Activated CD4-positive, alpha-beta memory T cell treated with anti-CD3 and anti-CD28 coated beads, Interleukin-2, amount 10 ng/mL, durations not matched to agents 7 days and 5 days (primary cell): ENCODE measurements at regions not wholly inside any gene's neighbourhood (a gene's known extent, or its start where the extent isn't known, plus 50 kb on each side); places are given as distances from the start of the nearest gene placed in this dataset.
A peak's percentile ranks its signal among the peaks of the same experiment; 100 is the strongest.
"Not testable (repeated sequence)": the region's sequence is repeated elsewhere in the genome, so short reads cannot be mapped to it uniquely, and the experiment has no call there.

Experiments used
- CTCF ChIA-PET: fragments of 350-600 bp; sonication (Branson Sonifier 250); formaldehyde crosslinking; loops from one replicate; lab custom pipeline; 2021; ENCODE audit warnings: antibody characterized with exemption, inconsistent platforms; lab: Charles Lee
- POLR2A ChIA-PET: fragments of 350-600 bp; sonication (Branson Sonifier 250); formaldehyde crosslinking; loops from one replicate; lab custom pipeline; 2021; ENCODE audit warnings: antibody characterized with exemption; lab: Charles Lee
- DNase-seq: peaks from one replicate; pipeline ENCODE4 v3.0.0-alpha.2; 2020
- H3K27ac Mint-ChIP-seq: one replicate; pipeline ENCODE4 v1.8.0; 2021; ENCODE audit warnings: mild to moderate bottlenecking, mixed read lengths
- H3K27me3 Mint-ChIP-seq: one replicate; pipeline ENCODE4 v1.8.0; 2021; ENCODE audit warnings: mixed read lengths
- H3K36me3 Mint-ChIP-seq: one replicate; pipeline ENCODE4 v1.8.0; 2021; ENCODE audit warnings: low read depth, mixed read lengths
- H3K4me1 Mint-ChIP-seq: one replicate; pipeline ENCODE4 v1.8.0; 2021; ENCODE audit warnings: mixed read lengths
- H3K4me3 Mint-ChIP-seq: one replicate; pipeline ENCODE4 v1.8.0; 2021; ENCODE audit warnings: mild to moderate bottlenecking, mixed read lengths
- H3K9me3 Mint-ChIP-seq: one replicate; pipeline ENCODE4 v1.8.0; 2021; ENCODE audit warnings: mixed read lengths

DNA sequence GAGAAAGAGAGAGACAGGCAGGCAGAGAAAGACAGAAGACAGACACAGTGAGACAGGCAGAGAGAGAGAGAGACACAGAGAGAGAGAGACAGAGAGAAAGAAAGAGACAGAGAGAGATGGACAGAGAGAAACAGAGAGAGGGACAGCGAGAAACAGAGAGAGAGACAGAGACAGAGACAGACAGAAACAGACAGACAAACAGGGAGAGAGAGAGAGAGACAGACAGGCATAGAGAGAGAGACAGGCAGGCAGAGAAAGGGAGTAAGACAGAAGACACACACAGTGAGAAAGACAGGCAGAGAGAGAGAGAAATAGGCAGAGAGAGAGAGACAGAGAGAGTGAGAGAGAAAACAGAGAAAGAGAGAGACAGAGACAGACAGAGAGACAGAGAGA, 105.3 kb upstream of the ANKRD30BL start:
- Mint-ChIP-seq H3K4me3 (no peak overlapping the region), H3K36me3 (no peaks in the 10 kb centered on the region), H3K4me1 (peaks cover 3% of the 10 kb centered on the region), H3K27ac (no peak overlapping the region), H3K27me3 (no peaks in the 10 kb centered on the region), H3K9me3 (no peaks in the 10 kb centered on the region)
- CTCF ChIA-PET, result no interaction called here
- DNase-seq, result no peak
- POLR2A ChIA-PET, result no interaction called here

DNA sequence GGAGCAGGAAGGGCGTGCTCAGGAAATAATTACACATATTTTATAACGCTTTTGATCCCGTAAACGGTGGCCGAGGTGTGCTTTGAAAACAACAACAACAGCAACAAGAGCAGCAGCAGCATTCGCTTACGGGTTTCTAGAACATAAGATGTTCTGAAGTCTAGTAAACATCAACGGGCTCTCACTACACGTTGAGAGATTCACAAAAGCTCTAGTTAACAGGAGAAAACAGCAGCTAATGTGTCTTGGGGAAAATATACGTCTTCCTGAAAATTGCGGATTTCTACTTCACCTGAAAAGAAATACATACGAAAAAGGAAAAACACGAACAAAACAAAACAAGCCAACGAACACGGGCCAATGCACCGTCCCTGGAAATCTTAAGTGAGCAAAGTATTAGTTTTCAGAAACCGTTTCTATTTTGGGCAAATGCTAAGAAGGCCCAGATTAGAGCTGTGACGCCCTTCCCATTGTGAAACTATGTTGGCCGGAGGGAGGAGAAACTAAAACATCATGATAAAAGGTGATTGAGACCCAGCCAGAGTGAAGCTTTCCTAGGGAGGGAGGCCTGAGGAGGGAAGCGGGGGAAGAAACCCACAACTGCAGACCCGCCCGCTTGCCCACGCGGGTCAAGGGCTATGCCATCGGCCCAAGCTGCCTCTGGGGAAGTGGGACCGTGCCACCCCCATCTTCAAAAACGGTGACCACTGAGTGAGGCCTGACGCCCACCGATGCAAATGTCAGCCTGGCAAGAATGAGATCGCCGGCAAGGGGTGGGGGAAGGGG, 105.9 kb upstream of the ANKRD30BL start:
- H3K4me3 Mint-ChIP-seq, H3K27ac Mint-ChIP-seq, H3K36me3 Mint-ChIP-seq, H3K9me3 Mint-ChIP-seq, CTCF ChIA-PET, DNase-seq, POLR2A ChIA-PET, H3K4me1 Mint-ChIP-seq, H3K27me3 Mint-ChIP-seq: not testable (repeated sequence)

DNA sequence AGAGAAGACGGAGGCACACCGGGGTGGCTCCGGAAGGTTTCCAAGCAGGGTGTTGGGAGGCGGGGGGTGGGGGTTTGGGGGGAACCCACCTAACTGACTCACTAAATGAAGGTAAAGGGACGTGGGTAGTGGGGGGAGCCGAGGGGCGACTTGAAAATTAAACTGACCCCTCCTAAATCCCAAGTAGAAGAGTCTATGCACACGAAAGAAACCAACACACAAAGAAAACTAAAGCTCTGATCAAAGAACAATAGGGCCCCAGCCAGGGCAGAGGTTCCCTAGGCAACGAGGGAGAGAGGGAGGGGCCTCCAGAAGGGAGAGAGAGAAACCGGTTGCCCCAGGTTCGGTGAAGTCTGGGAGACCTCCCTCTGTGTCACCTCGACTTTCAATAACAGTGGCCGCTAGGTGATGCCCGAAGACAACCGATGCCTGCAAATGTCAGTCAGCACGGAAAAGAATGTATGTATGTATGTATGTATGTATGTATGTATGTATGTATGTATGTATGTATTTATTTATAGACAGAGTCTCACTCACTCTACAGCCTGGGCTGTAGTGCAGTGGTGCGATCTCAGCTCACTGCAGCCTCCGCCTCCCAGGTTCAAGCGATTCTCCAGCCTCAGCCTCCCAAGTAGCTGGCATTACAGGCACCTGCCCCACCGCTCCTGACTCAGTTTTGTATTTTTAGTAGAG, 106.7 kb upstream of the ANKRD30BL start:
- H3K27me3 Mint-ChIP-seq, H3K36me3 Mint-ChIP-seq, H3K4me1 Mint-ChIP-seq, CTCF ChIA-PET, POLR2A ChIA-PET, H3K9me3 Mint-ChIP-seq: not testable (repeated sequence)
- DNase-seq, result peak; percentile 67
- Mint-ChIP-seq H3K4me3 (peak overlapping the region; percentile 43), H3K27ac (peak overlapping the region; percentile 53)

DNA sequence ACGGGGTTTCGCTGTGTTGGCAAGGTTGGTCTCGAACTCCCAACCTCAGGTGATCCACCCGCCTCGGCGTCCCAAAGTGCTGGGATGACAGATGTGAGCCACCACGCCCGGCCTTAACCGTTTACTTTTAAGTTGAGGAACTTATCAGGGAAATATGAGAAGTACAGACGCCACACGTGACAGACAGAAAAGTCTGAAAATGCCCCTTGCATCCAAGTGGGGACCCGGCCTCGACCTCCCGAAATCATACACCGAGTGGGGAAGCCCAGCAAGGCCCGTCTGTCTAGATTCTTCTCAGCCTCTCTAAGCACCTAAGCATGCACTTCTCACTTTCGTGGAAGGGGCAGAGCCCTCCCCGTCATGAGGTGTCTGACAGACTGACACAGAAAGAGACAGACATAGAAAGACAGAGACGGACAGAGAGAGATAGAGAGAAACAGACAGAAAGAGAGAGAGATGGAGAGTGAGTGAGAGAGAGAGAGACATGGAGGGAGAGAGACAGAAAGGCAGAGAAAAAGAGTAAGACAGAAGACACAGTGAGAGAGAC, 107.3 kb upstream of the ANKRD30BL start:
- CTCF ChIA-PET, result no interaction called here
- no peak for DNase-seq
- Mint-ChIP-seq H3K9me3 (peaks cover 4% of the 10 kb centered on the region), H3K4me1 (peaks cover 3% of the 10 kb centered on the region), H3K27me3 (no peaks in the 10 kb centered on the region), H3K36me3 (no peaks in the 10 kb centered on the region), H3K4me3 (no peak overlapping the region), H3K27ac (no peak overlapping the region)
- POLR2A ChIA-PET, result no interaction called here

DNA sequence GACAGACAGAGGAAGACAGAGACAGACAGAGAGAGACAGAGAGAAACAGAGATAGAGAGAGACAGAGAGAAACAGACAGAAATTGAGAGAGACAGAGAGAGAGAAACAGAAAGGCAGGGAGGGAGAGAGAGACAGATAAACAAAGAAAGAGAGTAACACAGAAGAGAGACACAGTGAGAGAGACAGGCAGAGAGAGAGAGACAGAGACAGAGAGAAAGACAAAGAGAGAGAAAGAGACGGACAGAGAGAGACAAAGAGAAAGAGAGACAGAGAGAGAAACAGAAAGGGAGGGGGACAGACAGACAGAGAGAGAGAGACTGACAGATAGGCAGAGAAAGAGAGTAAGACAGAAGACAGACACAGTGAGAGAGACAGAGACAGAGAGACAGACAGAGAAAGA, 108.5 kb upstream of the ANKRD30BL start:
- Mint-ChIP-seq H3K27ac (no peak overlapping the region), H3K36me3 (no peaks in the 10 kb centered on the region), H3K4me1 (peaks cover 3% of the 10 kb centered on the region), H3K9me3 (peaks cover 6% of the 10 kb centered on the region), H3K27me3 (no peaks in the 10 kb centered on the region), H3K4me3 (no peak overlapping the region)
- POLR2A ChIA-PET, result no interaction called here
- CTCF ChIA-PET, result no interaction called here
- no peak for DNase-seq

DNA sequence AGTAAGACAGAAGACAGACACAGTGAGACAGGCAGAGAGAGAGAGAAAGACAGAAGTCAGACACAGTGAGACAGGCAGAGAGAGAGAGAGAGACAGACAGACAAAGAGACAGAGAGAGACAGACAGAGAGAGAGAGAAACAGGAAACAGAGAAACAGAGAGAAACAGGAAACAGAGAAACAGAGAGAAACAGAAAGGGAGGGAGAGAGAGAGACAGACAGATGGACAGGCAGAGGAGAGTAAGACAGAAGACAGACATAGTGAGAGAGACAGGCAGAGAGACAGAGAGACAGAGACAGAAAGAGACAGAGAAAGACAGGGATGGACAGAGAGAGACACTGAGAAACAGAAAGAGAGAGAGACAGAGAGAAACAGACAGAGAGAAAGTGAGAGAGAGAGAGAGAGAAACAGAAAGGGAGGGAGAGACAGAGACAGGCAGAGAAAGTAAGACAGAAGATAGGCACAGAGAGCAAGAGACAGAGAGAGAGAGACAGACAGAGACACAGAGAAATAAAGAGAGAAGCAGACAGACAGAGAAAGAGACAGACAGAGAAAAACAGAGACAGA, 109.3 kb upstream of the ANKRD30BL start:
- Mint-ChIP-seq H3K36me3 (no peaks in the 10 kb centered on the region), H3K4me1 (peaks cover 3% of the 10 kb centered on the region), H3K27me3 (no peaks in the 10 kb centered on the region), H3K27ac (no peak overlapping the region), H3K4me3 (no peak overlapping the region), H3K9me3 (peaks cover 6% of the 10 kb centered on the region)
- POLR2A ChIA-PET, result no interaction called here
- no peak for DNase-seq
- CTCF ChIA-PET, result no interaction called here

DNA sequence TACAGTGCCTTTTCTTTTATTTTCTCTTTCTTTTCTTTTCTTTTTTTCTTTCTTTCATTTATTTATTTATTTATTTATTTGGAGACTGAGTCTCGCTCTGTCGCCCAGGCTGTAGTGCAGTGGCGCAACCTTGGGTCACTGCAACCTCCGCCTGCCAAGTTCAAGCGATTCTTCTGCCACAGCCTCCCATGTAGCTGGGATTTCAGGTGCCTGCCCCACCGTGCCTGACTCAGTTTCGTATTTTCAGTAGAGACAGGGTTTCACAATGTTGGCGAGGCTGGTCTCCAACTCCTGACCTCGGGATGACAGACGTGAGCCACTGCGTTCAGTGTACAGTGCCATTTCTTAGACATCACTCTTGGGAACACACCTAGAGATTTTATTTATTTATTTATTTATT, 110.0 kb upstream of the ANKRD30BL start:
- H3K27ac Mint-ChIP-seq, H3K36me3 Mint-ChIP-seq, H3K4me1 Mint-ChIP-seq, POLR2A ChIA-PET, CTCF ChIA-PET, H3K4me3 Mint-ChIP-seq, DNase-seq, H3K27me3 Mint-ChIP-seq: not testable (repeated sequence)
- peaks cover 11% of the 10 kb centered on the region for H3K9me3 Mint-ChIP-seq

DNA sequence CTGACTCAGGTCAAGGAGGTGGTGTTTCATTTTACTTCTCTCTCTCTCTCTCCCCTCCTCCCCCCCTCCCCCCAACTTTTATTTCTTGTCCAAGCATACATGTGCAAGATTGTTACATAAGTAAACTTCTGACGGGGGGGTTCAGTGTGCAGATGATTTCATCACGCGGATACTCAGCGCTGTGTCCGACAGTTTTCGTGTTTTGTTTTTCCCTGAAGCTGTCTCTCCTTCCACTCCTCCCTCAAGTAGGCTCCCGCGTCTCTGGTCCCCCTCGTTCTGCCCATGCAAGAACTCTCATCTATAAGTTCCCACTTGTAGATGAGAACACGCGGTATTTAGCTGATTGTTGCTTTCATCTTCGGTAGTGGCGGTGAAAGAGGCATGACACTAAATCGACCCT, 111.0 kb upstream of the ANKRD30BL start:
- peaks cover 3% of the 10 kb centered on the region for H3K4me1 Mint-ChIP-seq
- no peak for DNase-seq
- no peak overlapping the region for H3K4me3 Mint-ChIP-seq
- H3K9me3 Mint-ChIP-seq, result peaks cover 14% of the 10 kb centered on the region
- H3K36me3 Mint-ChIP-seq, result no peaks in the 10 kb centered on the region
- no peak overlapping the region for H3K27ac Mint-ChIP-seq
- POLR2A ChIA-PET, result no interaction called here
- CTCF ChIA-PET, result no interaction called here
- H3K27me3 Mint-ChIP-seq, result no peaks in the 10 kb centered on the region

DNA sequence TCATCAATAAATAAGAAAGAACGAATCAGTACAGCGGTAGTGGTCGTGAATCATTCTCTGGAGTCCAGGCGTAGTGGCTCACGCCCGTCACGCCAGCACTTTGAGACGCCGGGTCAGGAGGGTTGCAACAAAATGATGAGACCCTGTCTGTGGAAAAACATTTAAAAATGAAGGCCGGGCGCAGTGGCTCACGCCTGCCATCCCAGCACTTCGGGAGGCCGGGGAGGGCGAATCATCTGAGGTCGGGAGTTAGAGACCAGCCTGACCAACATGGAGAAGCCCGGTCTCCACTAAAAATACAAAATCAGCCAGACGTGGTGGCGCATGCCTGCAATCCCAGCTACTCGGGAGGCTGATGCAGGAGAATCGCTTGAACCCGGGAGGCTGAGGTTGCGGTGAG, 111.8 kb upstream of the ANKRD30BL start:
- POLR2A ChIA-PET, H3K36me3 Mint-ChIP-seq, DNase-seq, H3K27ac Mint-ChIP-seq, H3K27me3 Mint-ChIP-seq, H3K4me3 Mint-ChIP-seq, H3K4me1 Mint-ChIP-seq, CTCF ChIA-PET: not testable (repeated sequence)
- peaks cover 17% of the 10 kb centered on the region for H3K9me3 Mint-ChIP-seq

DNA sequence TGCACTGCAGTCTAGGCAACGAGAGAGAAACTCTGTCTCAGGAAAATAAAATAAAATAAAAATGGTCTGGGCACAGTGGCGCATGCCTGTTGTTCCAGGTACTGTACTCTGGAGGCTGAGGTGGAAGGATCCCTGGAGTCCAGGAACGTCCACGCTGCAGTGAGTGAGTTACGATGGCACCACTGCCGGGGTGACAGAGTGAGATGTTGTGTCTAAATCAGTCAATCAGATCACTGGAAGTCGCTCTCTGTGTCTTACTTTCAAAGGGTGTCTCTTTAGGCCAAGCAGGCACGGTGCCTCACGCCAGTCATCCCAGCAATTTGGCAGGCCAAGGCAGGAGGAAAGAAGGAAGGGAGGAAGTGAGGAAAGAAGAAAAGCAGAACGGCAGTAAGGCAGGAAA, 112.2 kb upstream of the ANKRD30BL start:
- ChIA-PET CTCF (no interaction called here), POLR2A (no interaction called here)
- no peak overlapping the region for H3K4me3 Mint-ChIP-seq
- H3K27me3 Mint-ChIP-seq, result no peaks in the 10 kb centered on the region
- no peaks in the 10 kb centered on the region for H3K36me3 Mint-ChIP-seq
- H3K9me3 Mint-ChIP-seq, result peaks cover 17% of the 10 kb centered on the region
- H3K27ac Mint-ChIP-seq, result no peak overlapping the region
- DNase-seq, result no peak
- H3K4me1 Mint-ChIP-seq, result no peaks in the 10 kb centered on the region

DNA sequence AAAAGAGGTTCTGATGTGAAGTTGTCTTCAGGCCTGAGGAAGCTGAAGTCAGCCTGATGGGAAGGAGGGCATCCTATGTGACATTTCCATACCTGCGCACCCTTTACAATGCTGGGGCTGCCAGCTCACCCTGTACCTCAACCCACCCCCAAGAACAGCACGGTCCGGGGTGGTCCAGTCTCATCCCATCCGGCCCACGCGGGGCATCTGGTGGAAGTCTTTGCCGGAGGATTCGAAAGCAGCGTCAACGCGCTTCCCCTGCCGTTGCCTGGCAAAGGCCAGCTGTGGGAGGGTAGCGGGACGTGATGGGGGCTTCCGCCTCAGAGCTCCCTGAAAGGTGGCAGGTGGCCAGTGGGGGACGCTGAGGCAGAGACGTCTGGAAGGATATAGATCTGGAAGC, 113.6 kb upstream of the ANKRD30BL start:
- H3K27me3 Mint-ChIP-seq, result no peaks in the 10 kb centered on the region
- no peak for DNase-seq
- peaks cover 25% of the 10 kb centered on the region for H3K9me3 Mint-ChIP-seq
- ChIA-PET POLR2A (no interaction called here), CTCF (interaction anchor here (0.7 kb wide), 1 partner anchor 990 kb away, joined by 3 read pairs; no protein-coding TSS in a partner anchor)
- H3K4me3 Mint-ChIP-seq, result no peak overlapping the region
- no peaks in the 10 kb centered on the region for H3K4me1 Mint-ChIP-seq
- H3K36me3 Mint-ChIP-seq, result no peaks in the 10 kb centered on the region
- H3K27ac Mint-ChIP-seq, result no peak overlapping the region

DNA sequence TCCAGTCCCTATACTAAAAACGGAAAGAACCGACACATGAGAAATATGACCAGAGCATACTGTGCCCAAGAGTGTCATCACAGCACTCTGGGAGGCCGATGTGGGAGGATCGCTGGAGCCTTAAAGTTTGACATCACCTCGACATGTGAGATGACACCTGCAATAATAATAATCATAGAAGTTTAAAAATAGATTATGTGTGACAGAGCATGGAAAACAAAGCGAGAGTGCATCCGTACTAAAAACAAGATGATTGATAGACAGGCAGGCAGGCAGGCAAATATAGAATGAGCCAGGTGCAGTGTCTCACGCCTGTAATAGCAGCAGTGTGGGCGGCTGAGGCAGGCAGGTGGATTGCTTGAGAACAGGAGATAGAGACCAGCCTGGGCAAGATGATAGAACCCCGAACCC, 114.8 kb upstream of the ANKRD30BL start:
- Mint-ChIP-seq H3K27me3 (no peaks in the 10 kb centered on the region), H3K9me3 (peaks cover 32% of the 10 kb centered on the region), H3K27ac (no peak overlapping the region), H3K4me1 (no peaks in the 10 kb centered on the region), H3K36me3 (no peaks in the 10 kb centered on the region), H3K4me3 (no peak overlapping the region)
- CTCF ChIA-PET, result no interaction called here
- no peak for DNase-seq
- POLR2A ChIA-PET, result no interaction called here

DNA sequence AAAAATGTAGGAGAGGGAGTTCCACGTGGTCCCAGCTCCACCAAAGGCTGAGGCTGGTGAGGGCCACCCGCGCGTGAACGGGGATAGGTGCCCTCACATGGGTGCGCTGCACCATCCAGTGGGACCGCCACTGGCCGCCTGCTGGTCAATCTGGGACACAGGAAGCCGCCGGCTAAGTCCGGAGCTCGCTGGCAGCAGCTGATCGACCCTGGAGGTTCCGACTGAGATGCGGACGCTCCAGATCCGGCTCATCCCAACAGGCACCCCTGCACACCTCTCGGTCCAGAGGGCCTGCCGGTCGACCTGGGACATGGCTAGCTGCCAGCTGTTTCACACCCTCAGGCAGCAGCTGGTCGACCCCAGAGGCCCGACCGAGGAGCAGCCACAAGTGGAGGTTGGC, 116.5 kb upstream of the ANKRD30BL start:
- ChIA-PET POLR2A (no interaction called here), CTCF (no interaction called here)
- no peaks in the 10 kb centered on the region for H3K27me3 Mint-ChIP-seq
- H3K9me3 Mint-ChIP-seq, result peaks cover 33% of the 10 kb centered on the region
- DNase-seq, result no peak
- H3K4me1 Mint-ChIP-seq, result no peaks in the 10 kb centered on the region
- H3K4me3 Mint-ChIP-seq, result no peak overlapping the region
- no peak overlapping the region for H3K27ac Mint-ChIP-seq
- H3K36me3 Mint-ChIP-seq, result no peaks in the 10 kb centered on the region
